CD4-positive, alpha-beta T cell treated with Interleukin-17A for 1 hour (primary cell): ENCODE measurements at regions not wholly inside any gene's neighbourhood (a gene's known extent, or its start where the extent isn't known, plus 50 kb on each side); places are given as distances from the start of the nearest gene placed in this dataset.

Source experiments
- DNase-seq: peaks from one replicate; pipeline ENCODE4 v3.0.0-alpha.2; 2020

DNA sequence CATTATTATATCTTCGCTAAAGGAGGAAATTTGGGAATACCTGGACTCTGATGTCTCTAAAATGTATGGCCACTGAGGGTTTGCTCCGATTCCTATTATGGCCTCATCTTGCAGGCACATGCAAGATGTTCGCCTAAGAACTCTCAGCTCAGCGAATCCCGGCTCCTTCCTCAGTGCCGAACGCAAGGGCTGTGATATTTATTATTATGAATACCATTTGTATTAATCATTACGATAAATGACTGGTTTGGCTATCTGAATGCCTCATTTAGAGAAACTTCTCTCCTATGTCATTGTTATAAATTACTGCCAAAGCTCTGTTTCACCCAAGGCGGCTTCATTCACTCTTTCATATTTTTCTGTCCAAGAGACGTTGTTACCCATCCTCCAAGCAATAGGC, 369.7 kb upstream of the TSHZ3 start:
- no peak for DNase-seq

DNA sequence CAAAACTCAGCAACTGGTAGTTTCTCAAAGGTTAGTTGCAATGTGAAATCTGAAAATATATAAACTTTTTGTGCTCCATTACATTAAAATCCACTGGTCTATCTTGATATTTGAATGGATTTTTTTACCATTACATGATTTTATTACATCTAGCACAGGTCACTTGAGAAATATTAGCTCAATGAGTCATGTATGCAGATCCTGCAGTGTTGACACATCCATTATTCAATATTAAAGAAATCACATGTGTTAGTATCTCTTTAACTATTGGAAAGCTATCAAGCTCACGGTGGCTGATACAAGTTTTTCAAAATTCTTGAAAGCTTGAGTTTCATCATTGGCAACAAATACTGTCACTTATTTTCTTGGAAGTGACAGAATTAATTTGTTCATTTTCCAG, 373.9 kb upstream of the TSHZ3 start:
- DNase-seq = no peak

DNA sequence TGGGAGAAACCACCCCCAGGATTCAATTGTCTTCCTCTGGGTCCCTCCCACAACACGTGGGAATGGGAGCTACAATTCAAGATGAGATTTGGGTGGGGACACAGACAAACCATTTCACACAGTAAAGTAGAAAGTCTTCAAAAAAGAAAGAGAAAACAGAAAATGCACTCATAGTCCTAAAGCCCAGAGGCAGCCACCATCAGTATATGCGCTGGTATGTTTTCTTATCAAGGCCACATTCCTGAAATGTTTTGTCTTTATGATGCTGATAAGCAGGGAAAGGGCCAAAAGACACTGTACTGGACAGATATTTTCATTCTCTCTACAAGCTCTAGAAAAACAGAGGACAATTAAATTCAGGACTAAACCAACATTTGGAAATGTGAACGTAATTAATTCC, 375.8 kb upstream of the TSHZ3 start:
- no peak for DNase-seq

DNA sequence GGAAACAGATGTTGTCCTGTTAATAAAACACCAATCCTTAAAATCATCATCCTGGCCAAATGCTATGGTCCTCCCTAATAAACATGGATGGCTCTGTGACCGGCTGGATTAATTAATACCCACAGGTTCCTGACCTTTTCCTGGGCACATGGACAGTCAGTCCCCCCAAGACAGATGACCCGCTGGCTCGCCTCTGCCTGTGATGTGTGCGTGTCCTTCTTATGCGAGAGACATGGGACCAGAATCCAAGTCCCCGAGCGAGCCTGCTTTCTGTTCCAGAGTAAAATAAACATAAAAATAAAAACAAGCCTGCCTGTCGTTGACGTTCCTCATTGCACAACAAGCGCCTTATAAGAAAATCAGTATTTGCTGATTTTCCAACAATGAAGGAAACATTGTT, 378.3 kb upstream of the TSHZ3 start:
- no peak for DNase-seq

DNA sequence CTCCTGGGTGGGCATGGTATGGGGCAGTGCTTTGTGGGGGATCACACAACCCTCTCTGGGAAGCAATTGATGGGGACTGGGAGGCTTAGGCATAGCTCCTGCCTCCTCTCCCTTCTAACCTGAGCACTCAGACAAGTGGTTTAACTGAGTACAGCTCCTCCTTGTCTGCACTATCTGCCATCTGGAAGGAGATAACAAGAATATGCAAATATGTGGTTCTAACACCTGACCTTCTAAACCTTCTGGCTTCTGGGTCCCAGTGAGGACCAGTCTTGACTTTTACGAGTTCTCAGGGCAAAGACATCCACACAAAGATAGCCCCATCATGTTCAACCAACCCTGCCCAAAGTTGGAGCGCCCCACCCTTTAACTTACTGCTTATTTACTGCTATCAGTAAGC, 381.0 kb upstream of the TSHZ3 start:
- DNase-seq = no peak

DNA sequence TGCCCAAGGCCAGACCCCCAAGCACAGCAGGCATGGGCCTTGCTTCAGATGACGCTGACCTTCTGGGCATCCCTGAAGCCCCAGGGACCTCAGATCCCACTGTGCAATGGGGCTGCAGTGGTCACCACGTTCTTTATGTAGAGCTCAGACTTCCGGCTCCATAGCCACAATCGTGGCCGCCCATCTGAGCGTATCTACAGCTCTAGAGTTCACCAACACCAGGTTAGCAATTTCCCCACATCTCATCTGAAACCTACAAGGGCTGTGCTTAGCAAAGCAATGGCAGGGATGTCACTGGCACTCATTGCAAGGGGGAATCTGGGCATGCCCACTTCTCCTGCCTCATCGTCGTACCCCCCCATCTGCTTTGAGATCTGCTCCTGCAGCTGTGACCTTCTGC, 384.4 kb upstream of the TSHZ3 start:
- no peak for DNase-seq

DNA sequence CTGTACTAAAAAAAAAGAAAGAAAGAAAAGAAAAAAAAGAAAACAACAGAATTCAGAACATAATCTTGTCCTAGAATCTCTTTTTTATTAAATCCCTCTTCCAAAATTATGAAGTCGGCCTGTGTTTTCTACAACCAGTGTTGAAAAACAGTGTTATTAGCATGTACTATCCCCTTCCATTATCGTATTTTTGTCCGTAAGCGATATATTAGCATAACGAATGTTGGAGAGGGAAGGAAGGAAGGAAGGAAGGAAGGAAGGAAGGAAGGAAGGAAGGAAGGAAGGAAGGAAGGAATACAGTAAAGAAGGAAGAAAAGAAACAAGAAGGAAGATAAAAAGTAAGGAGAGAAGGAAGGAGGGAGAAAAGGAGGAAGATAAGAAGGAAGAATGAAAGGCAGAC, 393.0 kb upstream of the TSHZ3 start:
- no peak for DNase-seq

DNA sequence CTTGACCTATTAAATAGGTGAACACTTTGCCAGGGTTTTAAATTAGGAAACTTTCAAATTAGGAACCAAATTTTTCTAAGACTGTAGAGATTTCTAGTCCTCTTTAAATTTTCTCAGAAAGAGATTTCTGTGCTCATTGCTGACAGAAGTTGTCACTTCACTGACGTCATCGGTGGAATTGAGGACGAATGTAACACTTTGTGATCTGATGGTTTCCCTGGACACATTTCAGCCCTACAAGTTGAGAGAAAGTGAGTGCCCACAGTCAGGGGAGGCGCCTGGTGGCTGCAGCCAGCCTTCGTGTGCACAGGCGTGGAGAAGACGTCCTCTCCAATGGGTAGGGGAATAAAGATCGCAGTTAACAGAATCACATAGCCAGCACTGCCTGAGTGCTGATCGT, 396.5 kb upstream of the TSHZ3 start:
- no peak for DNase-seq

DNA sequence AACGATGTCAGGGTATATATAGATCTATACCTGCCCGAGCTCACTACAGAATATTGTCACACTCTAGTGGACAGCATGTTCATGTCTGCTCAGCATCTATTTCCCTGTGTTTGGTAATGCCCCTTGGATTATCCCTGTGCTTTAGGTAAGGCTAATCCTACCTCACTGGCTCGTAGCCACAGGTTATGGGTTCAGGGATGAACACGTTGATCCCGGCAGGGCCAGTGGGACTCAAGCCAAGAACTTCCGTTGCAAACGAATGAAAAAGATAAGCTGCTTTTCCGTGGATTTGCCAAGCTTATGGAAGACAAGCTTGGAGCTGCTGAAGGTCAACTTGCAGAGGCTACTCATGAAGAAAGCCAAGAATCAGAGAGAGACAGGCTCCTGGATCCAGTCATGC, 400.0 kb upstream of the TSHZ3 start:
- DNase-seq = no peak

DNA sequence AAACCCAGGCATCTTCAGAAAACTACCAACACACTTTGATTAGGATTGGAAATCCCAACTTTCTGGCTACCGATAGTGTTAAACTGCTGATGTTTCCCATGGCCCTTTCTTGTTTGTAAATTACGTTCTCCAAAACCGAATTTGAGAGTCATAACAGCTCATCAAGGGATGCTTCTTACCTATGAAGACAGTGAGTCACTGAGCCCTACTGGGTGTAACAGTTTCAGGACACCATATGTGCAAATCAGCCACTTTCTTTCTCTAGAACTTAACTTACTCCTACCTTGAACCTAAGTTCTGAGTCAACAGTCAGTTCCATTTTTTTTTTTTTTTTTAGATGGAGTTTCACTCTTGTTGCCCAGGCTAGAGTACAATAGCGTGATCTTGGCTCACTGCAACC, 410.1 kb upstream of the TSHZ3 start:
- no peak for DNase-seq

DNA sequence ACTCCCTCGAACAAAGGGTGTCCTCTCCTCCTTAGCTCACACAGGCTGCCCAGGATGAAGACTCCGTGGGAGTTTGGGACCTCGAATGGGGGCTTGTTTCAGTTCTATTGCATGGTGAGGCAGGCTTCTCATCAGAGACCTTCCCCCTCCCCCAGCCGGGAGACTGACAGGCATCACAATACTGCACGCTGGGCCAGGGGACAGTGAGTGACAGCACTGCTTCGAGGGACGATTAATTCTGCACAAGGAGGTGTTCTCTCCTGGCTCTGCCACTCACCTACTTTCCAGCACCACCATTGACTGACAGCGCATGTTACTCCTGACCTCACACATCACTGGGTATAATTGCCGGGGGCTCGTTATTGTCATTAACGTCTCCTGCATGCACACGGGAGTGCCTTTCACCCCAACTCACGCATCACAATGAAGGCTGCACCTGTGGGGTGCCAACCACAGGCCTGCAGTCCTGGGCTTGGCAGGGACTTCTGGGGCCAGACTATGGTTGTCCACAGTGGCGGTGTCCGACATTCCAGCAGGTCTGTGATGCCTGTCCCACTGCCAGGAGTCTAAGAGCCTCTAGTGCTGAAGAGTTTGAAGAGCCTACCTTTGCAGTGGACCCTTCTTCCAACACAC, 412.2 kb upstream of the TSHZ3 start:
- DNase-seq = no peak

DNA sequence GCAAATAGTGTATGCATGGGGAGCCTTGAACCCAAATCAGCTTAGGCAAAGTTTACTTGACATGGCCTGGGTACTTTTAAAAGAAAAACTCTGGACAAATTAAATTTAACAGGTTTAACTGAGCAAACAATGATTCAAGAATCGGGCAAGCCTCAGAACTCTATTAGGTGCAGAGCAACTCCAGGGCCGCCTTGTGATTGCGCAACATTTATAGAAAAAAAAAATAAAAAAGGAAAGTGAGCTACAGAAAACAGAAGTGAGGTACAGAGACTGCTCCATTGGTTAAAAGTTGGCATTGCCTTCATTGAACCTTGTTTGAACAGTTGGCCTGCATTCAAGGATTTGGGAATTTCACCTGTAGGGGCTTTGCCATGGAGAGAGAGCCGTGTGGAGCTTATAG, 421.0 kb upstream of the TSHZ3 start:
- DNase-seq = no peak

DNA sequence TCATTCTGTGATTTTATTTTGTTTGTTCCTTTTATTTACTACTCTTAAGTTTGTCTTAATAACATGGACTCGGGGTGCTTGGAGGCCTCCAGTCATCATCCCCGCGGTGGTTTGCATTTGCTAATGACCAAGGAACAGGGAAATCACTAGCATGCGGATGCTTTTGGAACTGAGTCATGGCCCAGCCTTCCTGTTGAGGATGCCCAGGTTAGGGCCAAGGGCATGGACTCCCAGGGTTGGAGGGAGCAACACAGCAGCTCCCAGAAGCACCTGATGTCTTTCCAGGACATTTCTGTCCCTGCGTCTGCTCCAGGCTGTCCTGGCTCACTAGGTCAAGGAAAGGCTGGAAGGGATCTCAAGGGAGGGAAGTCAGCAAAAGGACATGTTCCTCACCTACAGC, 423.7 kb upstream of the TSHZ3 start:
- no peak for DNase-seq

DNA sequence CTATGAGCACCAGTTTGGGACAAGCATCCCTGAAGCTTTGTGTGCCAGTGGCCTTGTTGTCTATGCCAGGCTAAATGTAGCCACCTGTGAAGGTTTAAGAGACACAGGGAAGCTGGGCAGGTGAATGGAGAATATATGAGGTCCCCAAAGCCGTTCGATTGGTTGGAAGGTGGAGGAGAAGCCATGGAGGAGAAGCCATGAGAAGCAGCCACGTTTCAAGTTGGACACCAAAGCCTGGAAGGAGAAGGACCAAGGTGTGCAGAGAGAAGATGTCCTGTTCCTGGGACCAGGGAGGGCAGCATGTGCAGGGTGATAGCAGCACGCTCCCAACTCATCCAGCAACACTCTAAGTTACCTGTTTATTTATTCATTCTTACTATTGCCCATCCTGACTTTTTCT, 432.3 kb upstream of the TSHZ3 start:
- DNase-seq = no peak

DNA sequence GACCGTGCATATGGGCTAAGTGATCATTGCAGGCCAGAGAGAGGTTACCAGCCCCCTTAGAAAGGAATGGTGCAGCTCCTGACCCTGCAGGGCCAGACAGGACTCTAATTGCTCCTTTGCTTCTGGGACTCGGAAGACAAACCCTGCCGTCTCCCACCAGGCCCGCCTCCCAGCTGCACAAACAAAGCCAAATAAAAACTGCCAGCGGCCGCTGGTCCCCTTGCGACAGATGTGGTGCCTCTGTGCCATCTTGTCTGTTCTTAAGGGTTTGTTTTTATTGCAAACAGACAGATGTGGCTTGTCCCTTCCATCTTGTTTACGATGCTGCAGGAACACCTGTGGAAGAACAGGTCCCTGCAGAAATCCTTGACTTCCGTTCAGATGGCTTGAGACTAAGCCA, 434.4 kb upstream of the TSHZ3 start:
- DNase-seq = no peak

DNA sequence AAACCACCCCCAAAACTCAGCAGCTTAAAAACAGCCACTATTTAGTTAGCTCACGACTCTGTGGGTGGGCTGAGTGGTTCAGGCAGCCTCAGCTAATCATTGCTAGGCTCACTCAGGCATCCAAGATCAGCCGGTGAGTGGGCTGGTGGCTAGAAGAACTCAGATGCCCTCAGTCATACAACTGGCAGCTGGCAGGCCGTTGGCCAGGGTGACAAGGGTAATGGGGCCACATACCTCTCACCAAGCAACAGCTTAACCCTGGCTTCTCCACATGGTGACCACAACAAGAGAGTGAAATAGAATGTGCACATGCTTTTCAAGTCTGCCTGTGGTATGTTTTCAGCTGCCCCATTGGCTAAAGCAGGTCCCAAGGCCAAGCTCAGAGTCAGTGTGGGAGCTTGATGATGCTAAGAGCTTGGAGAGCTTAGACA, 435.4 kb upstream of the TSHZ3 start:
- DNase-seq = no peak

DNA sequence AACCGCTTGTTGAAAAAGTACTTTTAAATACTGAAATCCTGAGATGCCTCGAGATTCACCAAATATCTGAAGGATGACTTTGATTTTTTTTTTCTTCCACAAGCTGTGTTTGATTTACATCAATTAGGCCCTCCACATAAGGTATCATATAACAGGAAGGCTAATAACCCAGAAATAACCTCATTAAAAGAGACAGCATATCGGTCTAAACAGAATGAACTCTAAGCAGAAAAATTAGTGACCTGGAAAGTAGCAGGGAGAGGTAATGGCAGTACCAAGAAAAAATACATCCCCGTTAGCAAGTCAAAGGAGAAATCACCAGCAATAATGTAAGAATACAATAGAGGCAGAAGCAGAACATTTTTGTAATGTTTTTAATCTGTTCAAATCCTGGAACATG, 452.4 kb upstream of the TSHZ3 start:
- no peak for DNase-seq

DNA sequence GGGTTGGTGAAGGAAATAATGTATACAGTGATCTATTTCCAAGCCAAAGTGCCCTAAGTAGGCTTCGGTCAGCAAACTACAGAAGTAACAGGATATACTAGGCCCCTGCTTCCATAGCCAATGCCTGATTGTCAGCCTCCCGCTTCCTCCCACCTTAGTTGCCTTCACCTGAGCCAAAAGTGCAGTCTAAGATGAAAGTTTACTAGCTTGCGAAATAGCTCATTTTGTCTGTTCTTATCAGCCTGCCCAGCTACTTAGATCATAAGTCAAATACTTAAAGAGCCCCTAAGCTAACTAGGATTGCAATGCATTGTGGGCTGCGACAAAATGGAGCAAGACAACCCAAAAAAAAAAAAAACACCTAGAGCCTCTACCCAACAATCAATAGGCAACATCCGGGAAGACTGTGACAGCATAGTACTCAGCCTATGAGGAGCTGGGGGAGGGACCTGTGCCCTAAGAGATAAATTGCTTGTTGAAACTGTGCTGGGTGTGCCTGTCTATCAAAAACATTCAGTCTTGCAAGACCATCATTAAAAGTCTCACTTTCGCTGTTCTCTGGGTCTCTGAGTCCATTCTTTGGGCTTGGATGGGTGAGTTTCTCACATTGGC, 454.7 kb upstream of the TSHZ3 start:
- DNase-seq = no peak

DNA sequence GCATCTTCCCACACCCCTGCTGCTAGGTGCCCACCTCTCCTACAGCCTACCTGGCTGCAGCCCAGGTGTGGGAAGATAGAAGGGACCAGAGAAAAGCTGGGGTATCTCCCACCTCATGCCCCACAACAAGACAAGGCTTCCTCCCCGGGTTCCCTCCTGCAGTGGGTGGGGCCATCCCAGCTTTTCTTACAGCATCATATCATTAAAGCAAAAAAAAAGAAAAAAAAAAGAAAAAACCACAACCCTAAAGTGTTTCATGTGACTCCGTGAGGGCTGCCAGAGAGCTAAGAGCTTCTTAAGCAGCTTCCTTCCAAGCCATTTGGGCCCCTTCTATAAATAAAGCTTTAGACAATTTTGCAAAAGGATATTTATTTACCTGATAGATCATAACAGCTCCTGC, 455.4 kb upstream of the TSHZ3 start:
- no peak for DNase-seq

DNA sequence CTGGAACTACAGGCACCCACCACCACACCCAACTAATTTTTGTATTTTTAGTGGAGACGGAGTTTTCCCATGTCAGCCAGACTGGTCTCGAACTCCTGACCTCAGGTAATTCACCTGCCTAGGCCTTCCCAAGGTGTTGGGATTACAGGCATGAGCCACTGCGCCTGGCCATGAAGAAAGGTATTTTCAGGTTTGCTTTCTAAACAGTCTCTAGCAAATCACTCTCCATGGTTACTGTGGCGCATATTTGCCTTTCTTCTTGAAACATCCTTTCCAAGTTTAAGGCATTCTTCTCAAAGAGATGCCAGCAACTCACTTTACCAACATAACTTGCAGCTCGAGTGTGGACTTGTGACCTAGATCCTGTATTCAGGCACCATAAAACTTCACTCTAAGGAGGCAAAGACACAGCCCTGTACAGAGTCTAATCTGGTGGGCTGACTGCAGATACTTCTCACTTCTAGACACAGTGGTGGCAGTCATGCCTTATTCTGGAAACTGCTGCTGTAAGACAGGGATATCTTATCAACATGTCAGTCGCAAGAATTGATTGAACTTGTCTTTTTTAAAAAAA, 461.4 kb upstream of the TSHZ3 start:
- DNase-seq = no peak

DNA sequence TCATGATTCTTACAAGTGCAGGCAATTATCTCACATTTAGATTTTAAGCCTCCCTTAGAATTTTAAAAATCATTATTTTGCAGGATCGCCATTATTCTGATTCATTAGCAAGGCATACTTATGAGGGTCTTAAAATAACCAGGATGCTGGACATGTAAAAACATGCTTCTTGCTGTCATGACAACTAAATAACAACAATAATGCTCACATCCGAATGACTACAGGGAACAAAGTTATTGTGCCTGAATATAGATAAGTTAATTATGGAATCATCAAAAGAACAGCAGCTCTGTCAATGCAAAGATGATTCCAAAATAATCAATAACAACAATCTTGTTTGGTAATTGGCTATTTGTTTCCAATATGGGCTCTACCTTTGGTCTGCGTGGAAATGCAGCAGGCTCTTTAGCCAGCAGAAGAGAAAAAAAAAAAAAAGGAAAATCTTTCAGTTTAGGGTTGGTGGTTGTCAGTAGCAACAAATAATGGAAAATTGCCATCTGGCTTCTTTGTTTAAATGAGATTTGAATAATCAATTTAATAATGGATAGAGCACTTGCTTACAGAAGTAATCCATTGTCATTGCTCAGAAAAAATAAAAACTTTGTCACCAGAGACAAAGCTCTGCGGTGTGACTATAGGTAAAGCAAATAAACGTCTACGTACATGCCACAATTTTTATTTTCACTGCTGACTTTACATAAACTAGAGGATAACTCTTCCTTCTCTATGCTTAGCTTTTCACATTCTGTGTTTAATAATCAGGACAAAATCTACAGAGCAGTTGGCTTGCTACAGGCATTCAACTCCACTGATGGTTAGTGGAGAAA, 468.9 kb upstream of the TSHZ3 start:
- no peak for DNase-seq

DNA sequence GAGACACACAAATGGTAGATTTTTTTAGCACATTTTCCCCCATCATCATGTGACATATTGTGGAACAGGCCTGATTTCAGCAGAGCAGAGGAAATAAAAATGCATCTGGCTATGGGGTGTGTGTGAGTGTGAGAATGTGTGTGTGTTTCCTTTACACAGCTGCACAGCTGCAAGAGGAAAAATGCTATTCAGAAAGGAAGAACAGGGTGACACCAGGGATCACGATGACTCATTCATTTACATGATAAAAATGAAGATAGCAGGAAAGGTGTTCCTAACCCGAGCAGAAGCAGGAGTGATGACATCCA, 469.5 kb upstream of the TSHZ3 start:
- no peak for DNase-seq

DNA sequence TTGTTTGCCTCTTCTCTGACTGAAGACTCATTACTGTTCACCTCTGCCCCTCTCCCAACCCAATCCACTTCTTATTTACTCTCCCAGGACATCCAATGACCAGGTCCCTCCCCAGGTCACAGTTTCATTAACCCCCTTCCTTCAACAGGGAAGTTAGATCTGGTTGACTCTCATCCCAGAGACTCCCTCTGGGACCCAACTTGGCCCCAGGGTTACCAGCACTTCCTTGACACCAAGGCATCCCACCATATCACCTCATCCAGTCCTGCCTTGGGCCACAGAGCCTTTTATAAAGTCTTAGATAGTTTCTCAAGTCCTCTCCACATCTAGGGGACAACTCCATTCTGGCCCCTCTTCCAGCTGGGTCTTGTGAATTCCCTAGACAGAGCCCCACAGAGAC, 470.6 kb upstream of the TSHZ3 start:
- no peak for DNase-seq

DNA sequence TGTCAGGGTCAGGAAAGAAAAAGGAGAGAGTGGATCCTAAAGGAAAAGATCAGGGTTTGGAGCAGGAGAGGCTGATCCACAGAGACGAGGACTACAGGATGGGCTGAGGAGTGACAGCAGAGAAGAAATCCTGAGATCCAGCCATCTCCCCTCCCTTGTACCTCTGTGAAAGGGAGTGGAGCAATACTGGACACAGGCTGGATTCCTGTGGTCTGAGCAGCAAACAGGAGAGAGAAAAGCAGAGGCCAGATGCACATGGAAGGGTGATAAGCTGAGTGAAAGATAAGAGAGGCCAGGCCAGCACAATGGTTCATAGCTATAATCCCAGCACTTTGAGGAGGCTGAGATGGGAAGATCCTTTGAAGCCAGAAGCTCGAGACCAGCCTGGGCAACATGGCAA, 472.1 kb upstream of the TSHZ3 start:
- no peak for DNase-seq
